Testis (tissue), 2 donors: ENCODE measurements at regions not wholly inside any gene's neighbourhood (a gene's known extent, or its start where the extent isn't known, plus 50 kb on each side); places are given as distances from the start of the nearest gene placed in this dataset.

Experiments used
- DNase-seq: peaks from one replicate; pipeline ENCODE4 v3.0.0-alpha.2; 2019
- H3K27ac ChIP-seq, 2 donors: fragments of 200-600 bp; sonication (generic); one replicate each; pipeline ENCODE4 v1.5.1; 2019
- H3K27me3 ChIP-seq: fragments of 200-600 bp; sonication (generic); one replicate; pipeline ENCODE4 v1.5.1; 2019
- H3K36me3 ChIP-seq: fragments of 200-600 bp; sonication (generic); one replicate; pipeline ENCODE4 v1.5.1; 2017; ENCODE audit warnings: low read depth; ENCODE audit errors: missing control alignments
- H3K4me1 ChIP-seq: fragments of 200-600 bp; sonication (generic); one replicate; pipeline ENCODE4 v1.5.1; 2019
- H3K4me3 ChIP-seq, 2 donors: fragments of 200-600 bp; sonication (generic); one replicate each; pipeline ENCODE4 v1.5.1; 2017 to 2019
- H3K9me3 ChIP-seq: fragments of 200-600 bp; sonication (generic); one replicate; pipeline ENCODE4 v1.5.1; 2017
- POLR2A ChIP-seq: fragments of 450-650 bp; IDR thresholded peaks from one replicate; pipeline ENCODE4 v1.6.1; 2017; ENCODE audit warnings: antibody characterized with exemption, mild to moderate bottlenecking, moderate library complexity
- whole genome bisulfite sequencing, 2 donors: methylation state at CpG; one replicate each; pipeline ENCODE4 v1.1.5; 2018; 5-methylcytosine and 5-hydroxymethylcytosine counted together
- intact Hi-C: fragments of 100-400 bp; cut with DNase I; formaldehyde crosslinking; loops from one replicate; pipeline ENCODE4 v1.15.1; 2023; ENCODE audit warnings: low total_unique reads
- TF ChIP-seq, protein P1 (sequence below), 3 experiments: fragments of 450-650 bp in 2 of 3; fragments of 200-600 bp in 1 of 3; sonication (generic) in 1 of 3; IDR thresholded peaks; one replicate each; pipeline ENCODE4 v1.5.1; 2016 to 2019; ENCODE audit warnings: antibody characterized with exemption in 3 of 3, mild to moderate bottlenecking in 2 of 3, moderate library complexity in 1 of 3

DNA sequence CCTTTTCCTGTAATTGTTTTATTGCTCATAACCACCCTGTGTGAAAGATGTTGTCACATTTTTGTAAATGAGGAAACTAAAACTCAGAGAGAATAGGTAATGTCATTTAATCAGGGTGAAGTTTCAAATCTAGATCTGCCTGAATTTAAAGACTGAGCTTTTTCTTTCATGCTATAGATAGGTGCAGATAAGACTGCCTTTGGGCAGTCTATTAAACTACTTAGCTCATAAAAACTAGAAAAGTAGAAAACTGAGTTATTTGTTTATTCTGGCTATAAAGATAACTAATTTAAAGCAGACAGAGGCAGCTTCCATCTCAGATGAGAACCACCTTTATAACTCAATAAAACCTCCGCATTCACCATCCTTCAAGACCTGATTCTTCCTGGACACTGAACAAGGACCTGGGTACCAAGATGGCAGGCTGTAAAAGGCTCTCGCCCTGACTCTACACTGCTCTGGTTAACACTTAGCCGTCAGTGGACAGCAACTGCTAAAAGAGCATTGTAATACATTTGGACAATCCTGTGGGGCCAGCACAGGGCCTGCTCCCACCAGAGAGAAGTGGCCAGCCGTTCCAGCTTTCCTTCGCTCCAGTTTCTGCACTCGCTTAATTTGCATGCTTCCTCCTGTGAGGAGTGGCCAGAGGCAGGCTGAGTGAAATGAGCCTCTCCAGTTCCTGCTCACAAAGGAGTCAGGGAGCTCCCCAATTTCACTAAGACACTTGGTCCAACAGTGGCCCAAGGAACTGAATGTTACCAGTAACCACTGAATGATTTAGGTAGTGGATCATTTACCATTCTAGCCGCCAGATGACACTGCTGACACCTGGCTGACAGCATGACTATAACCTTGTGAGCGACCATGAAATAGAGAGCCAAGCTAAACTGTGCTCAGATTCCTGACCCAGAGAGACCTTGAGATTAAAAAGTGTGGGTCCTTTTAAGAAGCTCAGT, 566.4 kb downstream of the EFNA5 start:
- no peaks in the 10 kb centered on the region for H3K27me3 ChIP-seq
- H3K4me3 ChIP-seq: no peak overlapping the region
- no peaks in the 10 kb centered on the region for H3K9me3 ChIP-seq
- DNase-seq: peak; percentile 16
- no peaks in the 10 kb centered on the region for H3K36me3 ChIP-seq
- intact Hi-C loops: no loop called here
- no peak for TF ChIP-seq POLR2A
- TF ChIP-seq, protein P1, sequence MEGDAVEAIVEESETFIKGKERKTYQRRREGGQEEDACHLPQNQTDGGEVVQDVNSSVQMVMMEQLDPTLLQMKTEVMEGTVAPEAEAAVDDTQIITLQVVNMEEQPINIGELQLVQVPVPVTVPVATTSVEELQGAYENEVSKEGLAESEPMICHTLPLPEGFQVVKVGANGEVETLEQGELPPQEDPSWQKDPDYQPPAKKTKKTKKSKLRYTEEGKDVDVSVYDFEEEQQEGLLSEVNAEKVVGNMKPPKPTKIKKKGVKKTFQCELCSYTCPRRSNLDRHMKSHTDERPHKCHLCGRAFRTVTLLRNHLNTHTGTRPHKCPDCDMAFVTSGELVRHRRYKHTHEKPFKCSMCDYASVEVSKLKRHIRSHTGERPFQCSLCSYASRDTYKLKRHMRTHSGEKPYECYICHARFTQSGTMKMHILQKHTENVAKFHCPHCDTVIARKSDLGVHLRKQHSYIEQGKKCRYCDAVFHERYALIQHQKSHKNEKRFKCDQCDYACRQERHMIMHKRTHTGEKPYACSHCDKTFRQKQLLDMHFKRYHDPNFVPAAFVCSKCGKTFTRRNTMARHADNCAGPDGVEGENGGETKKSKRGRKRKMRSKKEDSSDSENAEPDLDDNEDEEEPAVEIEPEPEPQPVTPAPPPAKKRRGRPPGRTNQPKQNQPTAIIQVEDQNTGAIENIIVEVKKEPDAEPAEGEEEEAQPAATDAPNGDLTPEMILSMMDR (IDR thresholded peaks at IDR 0.05): no peak
- no peak overlapping the region for H3K27ac ChIP-seq
- no peaks in the 10 kb centered on the region for H3K4me1 ChIP-seq
- 44 to 50% methylated on average over 8 of the region's 8 CpGs for WGBS, 2 donors

DNA sequence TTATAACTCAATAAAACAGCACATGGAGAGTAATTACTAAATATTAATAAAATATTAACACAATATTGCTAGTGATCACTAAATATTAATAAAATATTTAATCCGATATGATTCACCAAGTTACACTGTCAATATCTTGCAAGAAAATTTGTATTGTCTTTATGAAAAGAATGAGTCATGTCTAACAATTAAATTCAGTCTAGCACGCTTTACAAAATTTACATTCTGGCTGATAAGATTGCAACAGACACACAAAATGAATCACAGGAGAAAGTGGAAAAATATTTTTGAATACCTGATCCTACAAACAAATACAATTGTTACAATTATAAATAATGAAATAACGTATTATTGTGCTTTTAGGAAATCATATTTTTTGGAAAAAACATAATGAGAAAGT, 567.2 kb downstream of the EFNA5 start:
- intact Hi-C loops: no loop called here

DNA sequence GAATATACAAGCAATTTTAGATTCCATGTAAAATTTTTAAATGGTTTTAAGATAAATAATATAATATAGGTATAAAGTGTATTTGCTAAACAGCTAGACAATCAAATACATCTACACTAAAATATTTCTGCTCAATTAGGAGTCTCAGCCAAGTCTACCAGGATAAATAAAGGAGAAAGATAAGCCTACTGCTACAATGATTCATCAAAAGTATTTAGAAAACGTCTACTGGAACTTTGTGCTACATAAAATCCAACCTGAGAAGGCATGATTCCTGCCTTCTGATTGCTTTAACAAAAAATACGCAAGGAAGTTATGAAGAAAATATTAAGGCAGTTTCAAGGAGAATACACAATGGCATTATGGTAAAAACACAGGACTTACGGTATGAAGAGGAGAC, 570.6 kb downstream of the EFNA5 start:
- Histone ChIP-seq H3K36me3 (no peaks in the 10 kb centered on the region), H3K4me1 (no peaks in the 10 kb centered on the region), H3K27me3 (no peaks in the 10 kb centered on the region), H3K27ac (no peak overlapping the region), H3K9me3 (no peaks in the 10 kb centered on the region), H3K4me3 (no peak overlapping the region)
- TF ChIP-seq, protein P1 (IDR thresholded peaks at IDR 0.05): no peak
- no peak for TF ChIP-seq POLR2A
- 81% methylated on average over 3 of the region's 3 CpGs for WGBS, 2 donors
- intact Hi-C loops: no loop called here
- no peak for DNase-seq

More for the DNA sequence above, 567.2 kb downstream of the EFNA5 start:
- H3K36me3 ChIP-seq: no peaks in the 10 kb centered on the region
- no peaks in the 10 kb centered on the region for H3K27me3 ChIP-seq
- H3K27ac ChIP-seq: no peak overlapping the region
- DNase-seq: no peak
- H3K9me3 ChIP-seq: no peaks in the 10 kb centered on the region
- TF ChIP-seq, protein P1 (IDR thresholded peaks at IDR 0.05): no peak
- TF ChIP-seq POLR2A: no peak
- WGBS, 2 donors: 93 to 96% methylated on average over 3 of the region's 3 CpGs
- no peaks in the 10 kb centered on the region for H3K4me1 ChIP-seq
- no peak overlapping the region for H3K4me3 ChIP-seq

DNA sequence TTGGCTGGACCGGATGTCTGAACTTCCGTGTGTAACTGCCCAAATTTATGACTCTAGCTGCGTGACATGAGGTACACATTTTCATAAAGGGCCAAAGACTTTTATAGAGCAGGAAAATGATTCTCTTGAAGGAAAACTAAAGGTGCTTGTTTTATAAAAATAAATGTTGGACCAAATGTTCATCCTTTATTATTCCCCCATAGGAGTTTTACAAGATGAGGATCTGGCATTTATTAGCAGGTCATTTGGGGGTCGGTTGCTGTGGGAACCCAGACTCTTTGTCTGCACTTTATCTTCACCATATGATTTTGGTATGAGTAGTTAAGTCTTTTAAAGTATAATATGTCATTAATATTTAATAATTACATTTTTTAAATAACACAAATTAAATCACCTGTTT, 571.2 kb downstream of the EFNA5 start:
- Histone ChIP-seq H3K9me3 (no peaks in the 10 kb centered on the region), H3K4me3 (no peak overlapping the region), H3K4me1 (no peaks in the 10 kb centered on the region), H3K27me3 (no peaks in the 10 kb centered on the region), H3K27ac (no peak overlapping the region), H3K36me3 (no peaks in the 10 kb centered on the region)
- TF ChIP-seq, protein P1 (IDR thresholded peaks at IDR 0.05): no peak
- TF ChIP-seq POLR2A: no peak
- no peak for DNase-seq
- WGBS, 2 donors: 78 to 81% methylated on average over 4 of the region's 4 CpGs
- intact Hi-C loops: no loop called here

DNA sequence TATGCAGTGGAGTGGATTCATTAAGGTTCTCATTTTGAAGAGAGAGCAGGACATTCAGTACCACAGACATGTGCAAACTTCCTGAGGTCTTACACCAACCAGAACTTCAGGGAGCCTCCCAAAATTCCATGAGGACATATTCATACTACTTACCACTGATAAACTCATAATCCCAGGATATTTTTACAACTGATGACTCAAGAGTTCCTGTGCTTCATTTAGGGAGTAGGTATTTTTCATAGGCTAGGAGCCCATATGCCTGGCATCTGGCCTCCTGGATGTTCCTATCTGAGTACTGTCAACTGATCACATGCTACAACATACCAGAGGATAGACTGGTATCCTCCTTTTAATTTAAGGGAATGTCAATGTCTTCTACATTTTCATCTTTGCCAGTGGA, 578.0 kb downstream of the EFNA5 start:
- DNase-seq: no peak
- intact Hi-C loops: no loop called here
- Histone ChIP-seq H3K27me3 (no peaks in the 10 kb centered on the region), H3K36me3 (no peaks in the 10 kb centered on the region), H3K9me3 (no peaks in the 10 kb centered on the region), H3K27ac (no peak overlapping the region), H3K4me1 (no peaks in the 10 kb centered on the region), H3K4me3 (no peak overlapping the region)
- TF ChIP-seq POLR2A: no peak
- TF ChIP-seq, protein P1 (IDR thresholded peaks at IDR 0.05): no peak
